ENCODE measurements at regions not wholly inside any gene's neighbourhood (a gene's known extent, or its start where the extent isn't known, plus 50 kb on each side); places are given as distances from the start of the nearest gene placed in this dataset.

GRCh38 chr7:113446791-113447190 is 328.4 kb upstream of the SMIM30 start:
- Histone ChIP-seq H3K27me3 (ENCODE audit: insufficient read depth, low read length) (no peaks in the 10 kb centered on the region), H3K4me1 (ENCODE audit: insufficient read depth, low read length) (no peaks in the 10 kb centered on the region), H3K4me3 (ENCODE audit: low read length) (no peak overlapping the region), H3K9me3 (ENCODE audit: low read length) (no peaks in the 10 kb centered on the region), H2AFZ (ENCODE audit: low read depth, low read length) (no peak overlapping the region), H3K36me3 (ENCODE audit: insufficient read depth, low read length) (no peaks in the 10 kb centered on the region)

- Histone ChIP-seq H3K4me1 (ENCODE audit: insufficient read depth, low read length) (no peaks in the 10 kb centered on the region), H3K4me3 (ENCODE audit: low read length) (no peak overlapping the region), H3K27me3 (ENCODE audit: insufficient read depth, low read length) (no peaks in the 10 kb centered on the region), H2AFZ (ENCODE audit: low read depth, low read length) (no peak overlapping the region), H3K9me3 (ENCODE audit: low read length) (no peaks in the 10 kb centered on the region), H3K36me3 (ENCODE audit: insufficient read depth, low read length) (no peaks in the 10 kb centered on the region)
Observed at GRCh38 chr7:113446391-113446790, 328.0 kb upstream of the SMIM30 start.

GRCh38 chr7:113444261-113444660 is 325.9 kb upstream of the SMIM30 start:
- Histone ChIP-seq H3K4me1 (ENCODE audit: insufficient read depth, low read length) (no peaks in the 10 kb centered on the region), H3K36me3 (ENCODE audit: insufficient read depth, low read length) (no peaks in the 10 kb centered on the region), H2AFZ (ENCODE audit: low read depth, low read length) (no peak overlapping the region), H3K9me3 (ENCODE audit: low read length) (no peaks in the 10 kb centered on the region), H3K4me3 (ENCODE audit: low read length) (no peak overlapping the region), H3K27me3 (ENCODE audit: insufficient read depth, low read length) (no peaks in the 10 kb centered on the region)

DNA sequence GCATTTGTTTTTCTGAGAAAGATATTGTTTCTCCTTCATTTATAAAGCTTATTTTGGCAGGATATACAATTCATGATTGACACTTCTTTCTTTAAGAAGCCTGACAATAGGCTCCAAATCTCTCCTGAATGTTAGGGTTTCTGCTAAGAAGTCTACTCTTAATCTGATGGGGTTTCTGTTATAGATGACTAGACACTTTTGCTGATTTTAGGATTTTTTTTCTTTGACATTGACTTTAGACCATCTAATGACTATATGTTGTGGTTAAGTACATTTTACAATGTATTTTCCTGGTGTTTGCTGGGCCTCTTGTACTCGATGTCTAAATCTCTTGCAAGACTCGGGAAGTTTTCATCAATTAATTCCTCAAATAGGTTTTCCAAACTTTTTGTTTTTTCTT is 321.8 kb upstream of the SMIM30 start:
- Histone ChIP-seq H3K4me1 (ENCODE audit: insufficient read depth, low read length) (no peaks in the 10 kb centered on the region), H3K4me3 (ENCODE audit: low read length) (no peak overlapping the region), H2AFZ (ENCODE audit: low read depth, low read length) (no peak overlapping the region), H3K27me3 (ENCODE audit: insufficient read depth, low read length) (no peaks in the 10 kb centered on the region), H3K36me3 (ENCODE audit: insufficient read depth, low read length) (no peaks in the 10 kb centered on the region), H3K9me3 (ENCODE audit: low read length) (no peaks in the 10 kb centered on the region)

- no peak overlapping the region for H3K4me3 ChIP-seq (ENCODE audit: low read length)
- no peaks in the 10 kb centered on the region for H3K4me1 ChIP-seq (ENCODE audit: insufficient read depth, low read length)
- H3K36me3 ChIP-seq (ENCODE audit: insufficient read depth, low read length), result no peaks in the 10 kb centered on the region
- H3K27me3 ChIP-seq (ENCODE audit: insufficient read depth, low read length), result no peaks in the 10 kb centered on the region
- no peak overlapping the region for H2AFZ ChIP-seq (ENCODE audit: low read depth, low read length)
- H3K9me3 ChIP-seq (ENCODE audit: low read length), result no peaks in the 10 kb centered on the region
Observed at GRCh38 chr7:113431406-113431805, 313.1 kb upstream of the SMIM30 start.

DNA sequence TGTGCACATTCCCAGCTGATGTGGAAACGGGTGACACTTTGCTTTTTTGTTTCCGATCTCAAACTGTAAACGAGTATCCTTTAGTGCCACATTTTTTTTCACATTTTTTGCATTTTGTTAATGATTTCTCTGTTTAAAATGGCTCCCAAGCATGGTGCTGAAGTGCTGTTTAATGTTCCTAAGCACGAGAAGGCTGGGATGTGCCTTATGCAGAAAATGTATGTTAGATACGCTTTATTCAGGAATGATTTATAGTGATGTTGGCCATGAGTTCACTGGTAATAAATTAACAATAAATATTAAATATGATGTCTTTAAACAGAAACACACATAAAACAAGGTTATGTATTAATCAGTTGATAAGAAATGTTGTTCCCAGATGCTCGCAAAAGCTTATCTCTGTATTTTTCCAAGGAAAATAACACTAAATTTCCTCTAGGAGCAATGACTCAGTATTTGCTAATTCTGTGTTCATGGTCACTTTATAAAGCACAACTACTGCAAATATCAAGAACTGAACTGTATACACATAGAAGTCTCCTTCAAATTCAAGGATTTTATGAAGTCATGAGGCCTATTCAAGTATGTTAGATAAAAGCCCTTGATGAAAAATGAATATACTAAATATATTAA is 305.9 kb upstream of the SMIM30 start:
- H2AFZ ChIP-seq (ENCODE audit: low read depth, low read length), result no peak overlapping the region
- no peak overlapping the region for H3K4me3 ChIP-seq (ENCODE audit: low read length)

GRCh38 chr7:113421696-113422330 is 303.5 kb upstream of the SMIM30 start:
- Histone ChIP-seq H2AFZ (ENCODE audit: low read depth, low read length) (peak overlapping the region; percentile 21), H3K4me1 (ENCODE audit: insufficient read depth, low read length) (no peaks in the 10 kb centered on the region), H3K27me3 (ENCODE audit: insufficient read depth, low read length) (no peaks in the 10 kb centered on the region)

More for the DNA sequence above, 305.9 kb upstream of the SMIM30 start:
- Histone ChIP-seq H3K36me3 (ENCODE audit: insufficient read depth, low read length) (no peaks in the 10 kb centered on the region), H3K27me3 (ENCODE audit: insufficient read depth, low read length) (no peaks in the 10 kb centered on the region), H3K9me3 (ENCODE audit: low read length) (no peaks in the 10 kb centered on the region), H3K4me1 (ENCODE audit: insufficient read depth, low read length) (no peaks in the 10 kb centered on the region)

GRCh38 chr7:113414401-113415035 is 296.2 kb upstream of the SMIM30 start:
- H3K9me3 ChIP-seq (ENCODE audit: low read length), result no peaks in the 10 kb centered on the region
- H3K4me1 ChIP-seq (ENCODE audit: insufficient read depth, low read length), result no peaks in the 10 kb centered on the region
- H3K27me3 ChIP-seq (ENCODE audit: insufficient read depth, low read length), result no peaks in the 10 kb centered on the region
- H2AFZ ChIP-seq (ENCODE audit: low read depth, low read length), result no peak overlapping the region
- H3K36me3 ChIP-seq (ENCODE audit: insufficient read depth, low read length), result no peaks in the 10 kb centered on the region
- H3K4me3 ChIP-seq (ENCODE audit: low read length), result no peak overlapping the region

More at GRCh38 chr7:113421696-113422330, 303.5 kb upstream of the SMIM30 start:
- no peak overlapping the region for H3K4me3 ChIP-seq (ENCODE audit: low read length)
- H3K9me3 ChIP-seq (ENCODE audit: low read length), result no peaks in the 10 kb centered on the region
- H3K36me3 ChIP-seq (ENCODE audit: insufficient read depth, low read length), result no peaks in the 10 kb centered on the region

- no peak overlapping the region for H2AFZ ChIP-seq (ENCODE audit: low read depth, low read length)
- no peak overlapping the region for H3K4me3 ChIP-seq (ENCODE audit: low read length)
- no peaks in the 10 kb centered on the region for H3K4me1 ChIP-seq (ENCODE audit: insufficient read depth, low read length)
- H3K9me3 ChIP-seq (ENCODE audit: low read length), result no peaks in the 10 kb centered on the region
- H3K27me3 ChIP-seq (ENCODE audit: insufficient read depth, low read length), result no peaks in the 10 kb centered on the region
- H3K36me3 ChIP-seq (ENCODE audit: insufficient read depth, low read length), result no peaks in the 10 kb centered on the region
Observed at GRCh38 chr7:113412410-113412809, 294.1 kb upstream of the SMIM30 start.

DNA sequence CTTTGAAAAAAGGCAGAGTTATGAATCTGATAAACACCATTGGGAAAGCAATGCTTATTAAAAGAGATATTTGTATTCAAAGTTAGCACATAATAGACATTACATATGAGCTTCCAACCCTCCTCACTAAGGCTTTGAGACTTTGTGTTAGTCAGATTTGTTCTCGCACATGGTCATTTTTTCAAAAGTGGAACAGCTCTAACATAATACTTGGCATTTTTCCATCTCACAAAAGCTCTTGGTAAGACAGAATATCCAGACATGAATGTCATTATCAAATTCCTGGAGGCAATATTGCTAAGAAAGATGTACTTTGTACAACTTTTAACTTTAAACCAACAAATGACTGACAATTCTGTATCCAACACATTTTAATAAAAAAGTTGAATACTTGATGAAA is 292.4 kb upstream of the SMIM30 start:
- Histone ChIP-seq H3K9me3 (ENCODE audit: low read length) (no peaks in the 10 kb centered on the region), H3K4me1 (ENCODE audit: insufficient read depth, low read length) (no peaks in the 10 kb centered on the region), H2AFZ (ENCODE audit: low read depth, low read length) (no peak overlapping the region), H3K36me3 (ENCODE audit: insufficient read depth, low read length) (no peaks in the 10 kb centered on the region), H3K27me3 (ENCODE audit: insufficient read depth, low read length) (no peaks in the 10 kb centered on the region), H3K4me3 (ENCODE audit: low read length) (no peak overlapping the region)

GRCh38 chr7:113408999-113409398 is 290.6 kb upstream of the SMIM30 start:
- Histone ChIP-seq H3K4me3 (ENCODE audit: low read length) (no peak overlapping the region), H3K9me3 (ENCODE audit: low read length) (no peaks in the 10 kb centered on the region), H3K4me1 (ENCODE audit: insufficient read depth, low read length) (no peaks in the 10 kb centered on the region), H3K27me3 (ENCODE audit: insufficient read depth, low read length) (no peaks in the 10 kb centered on the region), H3K36me3 (ENCODE audit: insufficient read depth, low read length) (no peaks in the 10 kb centered on the region), H2AFZ (ENCODE audit: low read depth, low read length) (no peak overlapping the region)

DNA sequence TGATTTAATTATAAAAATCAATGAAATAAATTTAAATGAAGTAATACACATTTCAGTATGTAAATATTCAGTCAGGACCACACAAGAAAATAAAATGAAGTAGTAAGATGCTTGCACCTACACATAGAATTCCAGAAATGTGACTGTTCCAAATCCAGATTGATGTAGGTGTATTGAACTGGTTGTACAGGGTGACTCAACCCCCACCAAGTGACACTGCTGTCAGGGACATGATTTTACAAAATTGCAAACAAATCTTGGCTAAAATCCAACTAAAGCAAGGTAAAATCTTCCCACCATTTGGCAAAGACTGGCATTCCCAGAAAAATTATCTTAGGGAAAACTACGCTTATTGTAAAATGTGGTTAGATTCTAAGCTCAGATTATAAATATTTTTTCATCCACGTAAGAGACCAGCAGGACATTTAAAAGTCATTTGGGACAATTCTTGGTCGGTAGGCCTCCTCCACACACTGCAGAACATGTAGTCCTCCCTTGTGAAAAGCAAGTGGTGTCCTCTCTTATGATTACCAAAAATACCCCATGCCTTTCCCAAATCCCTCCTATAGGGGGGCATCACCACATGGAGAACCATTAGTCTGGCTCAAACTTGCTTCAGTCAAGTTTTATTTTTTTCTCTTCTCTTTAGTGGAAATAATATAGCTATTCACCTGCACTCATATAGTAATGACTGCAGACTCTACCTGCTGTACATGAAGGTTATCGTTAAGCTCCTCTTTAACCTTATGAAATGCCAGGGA is 287.1 kb upstream of the SMIM30 start:
- Histone ChIP-seq H3K36me3 (ENCODE audit: insufficient read depth, low read length) (no peaks in the 10 kb centered on the region), H3K4me3 (ENCODE audit: low read length) (no peak overlapping the region), H3K4me1 (ENCODE audit: insufficient read depth, low read length) (no peaks in the 10 kb centered on the region), H3K9me3 (ENCODE audit: low read length) (no peaks in the 10 kb centered on the region), H2AFZ (ENCODE audit: low read depth, low read length) (no peak overlapping the region), H3K27me3 (ENCODE audit: insufficient read depth, low read length) (no peaks in the 10 kb centered on the region)

GRCh38 chr7:113404245-113404644 is 285.9 kb upstream of the SMIM30 start:
- H2AFZ ChIP-seq (ENCODE audit: low read depth, low read length), result no peak overlapping the region
- no peaks in the 10 kb centered on the region for H3K4me1 ChIP-seq (ENCODE audit: insufficient read depth, low read length)
- H3K36me3 ChIP-seq (ENCODE audit: insufficient read depth, low read length), result no peaks in the 10 kb centered on the region
- no peaks in the 10 kb centered on the region for H3K9me3 ChIP-seq (ENCODE audit: low read length)
- no peak overlapping the region for H3K4me3 ChIP-seq (ENCODE audit: low read length)
- no peaks in the 10 kb centered on the region for H3K27me3 ChIP-seq (ENCODE audit: insufficient read depth, low read length)
